Cardiac muscle cell (in vitro differentiated cells and primary cell): ENCODE measurements at regions not wholly inside any gene's neighbourhood (a gene's known extent, or its start where the extent isn't known, plus 50 kb on each side); places are given as distances from the start of the nearest gene placed in this dataset.

Experiments used
- DNase-seq, 2 donors: peaks; one replicate each; pipeline versions ENCODE4 v3.0.0 to v3.0.0-alpha.2; 2010 to 2017; ENCODE audit warnings: low read depth in 1 of 2, low spot score in 1 of 2
- H3K27ac ChIP-seq: fragments of 200-600 bp; sonication (generic); 2 replicates; pipeline ENCODE4 v1.5.1; 2016
- H3K27me3 ChIP-seq: fragments of 200-600 bp; sonication (generic); 2 replicates; pipeline ENCODE4 v1.6.0; 2016; ENCODE audit warnings: control low read depth
- H3K36me3 ChIP-seq: fragments of 200-600 bp; sonication (generic); 2 replicates; pipeline ENCODE4 v1.5.1; 2016; ENCODE audit warnings: control low read depth
- H3K4me1 ChIP-seq: fragments of 200-600 bp; sonication (generic); 2 replicates; pipeline ENCODE4 v1.8.1; 2017; ENCODE audit warnings: low read depth, mild to moderate bottlenecking, mixed run types
- H3K4me3 ChIP-seq: fragments of 200-600 bp; sonication (generic); 2 replicates; pipeline ENCODE4 v1.5.1; 2016; ENCODE audit warnings: mild to moderate bottlenecking
- H3K9me3 ChIP-seq: fragments of 200-600 bp; sonication (generic); 2 replicates; pipeline ENCODE4 v1.5.1; 2017; ENCODE audit warnings: low read depth, mild to moderate bottlenecking, control low read depth
- CTCF ChIP-seq: IDR thresholded peaks from 2 replicates; pipeline ENCODE4 v1.5.1; 2012; ENCODE audit warnings: low read depth, mild to moderate bottlenecking, low read length

GRCh38 chr1:5590717-5591116 lies 401.5 kb downstream of the NPHP4 start:
- H3K27ac ChIP-seq, result no peak overlapping the region
- no peaks in the 10 kb centered on the region for H3K36me3 ChIP-seq
- no peaks in the 10 kb centered on the region for H3K4me1 ChIP-seq
- no peaks in the 10 kb centered on the region for H3K9me3 ChIP-seq
- no peak for DNase-seq
- no peak for TF ChIP-seq CTCF
- no peak overlapping the region for H3K4me3 ChIP-seq
- H3K27me3 ChIP-seq, result no peaks in the 10 kb centered on the region

- H3K4me3 ChIP-seq, result no peak overlapping the region
- H3K9me3 ChIP-seq, result no peaks in the 10 kb centered on the region
- DNase-seq, result no peak
- H3K27me3 ChIP-seq, result no peaks in the 10 kb centered on the region
- H3K4me1 ChIP-seq, result no peaks in the 10 kb centered on the region
- H3K36me3 ChIP-seq, result no peaks in the 10 kb centered on the region
- no peak overlapping the region for H3K27ac ChIP-seq
- no peak for TF ChIP-seq CTCF
Observed at GRCh38 chr1:5586629-5587028, 405.6 kb downstream of the NPHP4 start.

DNA sequence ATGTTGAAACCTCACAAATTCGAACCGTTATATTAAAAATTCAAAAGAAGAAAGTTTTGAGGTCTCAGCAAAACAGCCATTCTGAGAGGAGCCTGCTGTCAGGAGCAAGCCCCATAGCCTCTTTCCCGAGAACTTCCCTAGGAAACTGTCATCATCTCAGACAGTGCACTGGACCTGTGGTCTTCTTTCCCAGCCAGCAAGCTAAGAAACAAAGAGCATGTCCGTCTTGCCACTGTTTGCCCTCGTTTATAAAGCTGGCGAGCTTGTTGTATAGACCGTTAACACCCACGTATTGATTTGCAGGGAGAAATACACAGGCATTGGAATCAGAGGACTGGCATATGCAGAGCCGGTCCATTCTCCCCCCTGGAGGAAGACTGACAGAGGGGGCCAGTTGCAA lies 407.0 kb downstream of the NPHP4 start:
- Histone ChIP-seq H3K36me3 (no peaks in the 10 kb centered on the region), H3K4me1 (no peaks in the 10 kb centered on the region), H3K27me3 (no peaks in the 10 kb centered on the region), H3K27ac (no peak overlapping the region), H3K4me3 (no peak overlapping the region), H3K9me3 (no peaks in the 10 kb centered on the region)
- TF ChIP-seq CTCF, result no peak
- DNase-seq, result no peak

DNA sequence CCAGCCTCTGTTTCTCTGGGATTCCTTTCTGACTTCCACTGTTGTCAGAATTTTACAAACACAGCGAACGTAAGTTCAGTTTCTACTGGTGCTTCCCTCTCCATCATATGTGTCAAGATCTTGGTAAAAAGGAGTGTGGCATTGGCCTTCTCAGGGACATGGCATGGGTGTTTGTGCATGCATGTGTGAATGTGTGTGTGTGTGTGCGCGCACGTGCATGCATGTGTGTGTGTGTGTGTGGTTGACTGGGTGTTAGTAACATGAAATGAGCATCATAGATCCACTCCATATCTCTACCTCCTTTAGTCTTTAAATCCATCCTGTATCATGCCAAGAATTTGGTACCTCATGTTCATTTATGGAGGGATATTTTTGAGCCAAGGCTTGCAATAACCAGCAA lies 411.3 kb downstream of the NPHP4 start:
- no peak for TF ChIP-seq CTCF
- no peak for DNase-seq

GRCh38 chr1:5579966-5580365 lies 412.3 kb downstream of the NPHP4 start:
- no peaks in the 10 kb centered on the region for H3K27me3 ChIP-seq
- H3K27ac ChIP-seq, result no peak overlapping the region
- DNase-seq, result no peak
- no peak overlapping the region for H3K4me3 ChIP-seq
- no peak for TF ChIP-seq CTCF
- H3K4me1 ChIP-seq, result no peaks in the 10 kb centered on the region
- no peaks in the 10 kb centered on the region for H3K9me3 ChIP-seq
- H3K36me3 ChIP-seq, result no peaks in the 10 kb centered on the region

More for the DNA sequence above, 411.3 kb downstream of the NPHP4 start:
- H3K36me3 ChIP-seq, result no peaks in the 10 kb centered on the region
- no peak overlapping the region for H3K4me3 ChIP-seq
- H3K9me3 ChIP-seq, result no peaks in the 10 kb centered on the region
- H3K27ac ChIP-seq, result no peak overlapping the region
- H3K4me1 ChIP-seq, result no peaks in the 10 kb centered on the region
- H3K27me3 ChIP-seq, result no peaks in the 10 kb centered on the region

DNA sequence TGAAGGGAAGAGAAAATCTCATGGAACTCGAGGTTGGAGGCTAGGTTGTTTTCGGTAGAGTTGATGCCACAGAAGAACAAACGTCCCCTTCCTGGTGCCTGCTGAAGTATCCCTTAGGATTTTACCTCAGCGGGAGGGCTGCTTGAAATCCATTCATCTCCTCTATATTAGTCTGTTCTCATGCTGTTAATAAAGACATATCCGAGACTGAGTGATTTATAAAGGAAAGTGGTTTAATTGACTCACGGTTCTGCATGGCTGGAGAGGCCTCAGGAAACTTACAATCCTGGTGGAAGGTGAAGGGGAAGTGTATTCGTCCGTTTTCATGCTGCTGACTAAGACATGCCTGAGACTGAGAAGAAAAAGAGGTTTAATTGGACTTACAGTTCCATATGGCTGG lies 413.5 kb downstream of the NPHP4 start:
- TF ChIP-seq CTCF, result no peak
- no peak overlapping the region for H3K27ac ChIP-seq
- H3K27me3 ChIP-seq, result no peaks in the 10 kb centered on the region
- H3K36me3 ChIP-seq, result no peaks in the 10 kb centered on the region
- DNase-seq, result no peak
- H3K4me3 ChIP-seq, result no peak overlapping the region
- no peaks in the 10 kb centered on the region for H3K9me3 ChIP-seq
- no peaks in the 10 kb centered on the region for H3K4me1 ChIP-seq
